GM18867 (cell line): ENCODE measurements at regions not wholly inside any gene's neighbourhood (a gene's known extent, or its start where the extent isn't known, plus 50 kb on each side); places are given as distances from the start of the nearest gene placed in this dataset.

Experiments used
- ATAC-seq: cut with Tn5 transposase; IDR thresholded peaks from one replicate; pipeline ENCODE4 v1.9.1; 2021; ENCODE audit warnings: mild to moderate bottlenecking, moderate library complexity; ENCODE audit not compliant: unreplicated experiment

GRCh38 chr4:178689926-178690325 is 1247.7 kb upstream of the AGA start:
- no peak for ATAC-seq

DNA sequence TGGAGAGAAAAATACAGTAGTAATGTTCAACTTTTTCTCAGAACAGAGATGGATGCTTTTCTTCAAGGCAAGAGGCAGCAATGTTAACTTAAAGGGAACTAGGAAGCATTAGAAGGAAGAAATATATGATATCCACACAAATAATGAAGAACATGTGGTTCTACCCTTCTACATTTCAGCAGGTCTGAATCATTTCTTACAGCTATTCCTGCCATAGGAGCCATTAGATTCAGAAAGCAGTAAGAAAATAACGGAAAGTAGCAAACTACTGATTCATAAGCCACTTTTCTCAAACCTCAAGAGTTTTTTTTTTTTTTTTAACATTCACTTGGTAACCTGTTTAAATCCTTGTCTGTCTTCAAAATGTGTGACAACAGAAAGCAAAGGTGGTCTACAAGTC is 1251.6 kb upstream of the AGA start:
- ATAC-seq = no peak

- ATAC-seq = no peak
Observed at GRCh38 chr4:178696515-178696914, 1254.3 kb upstream of the AGA start.

GRCh38 chr4:178712486-178712885 is 1270.2 kb upstream of the AGA start:
- ATAC-seq = no peak

GRCh38 chr4:178738026-178738425 is 1295.8 kb upstream of the AGA start:
- no peak for ATAC-seq

- no peak for ATAC-seq
Observed at GRCh38 chr4:178745203-178745602, 1303.0 kb upstream of the AGA start.

- ATAC-seq = no peak
Observed at GRCh38 chr4:178752954-178753525, 1310.8 kb upstream of the AGA start.

- ATAC-seq = no peak
Observed at GRCh38 chr4:178778496-178778895, 1336.3 kb upstream of the AGA start.

DNA sequence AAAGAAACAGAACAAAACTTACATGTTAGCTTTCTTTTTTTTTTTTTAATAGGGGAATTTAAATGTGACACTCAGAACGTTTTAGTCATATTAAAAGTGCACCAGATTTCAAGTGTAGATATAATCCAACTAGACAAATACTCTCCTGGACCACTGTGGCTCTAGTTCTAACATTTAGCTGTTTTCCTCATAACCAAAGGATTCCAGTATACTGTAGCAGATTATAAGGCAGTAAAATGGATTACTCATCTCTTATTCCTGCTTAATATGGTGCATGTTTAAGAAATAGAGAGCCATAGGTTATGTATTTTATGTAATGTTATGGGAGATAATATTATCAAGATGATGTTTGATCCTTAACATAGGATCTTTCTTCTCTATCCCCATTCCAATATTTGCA is 1339.5 kb upstream of the AGA start:
- ATAC-seq = no peak

- no peak for ATAC-seq
Observed at GRCh38 chr4:178784491-178784890, 1342.3 kb upstream of the AGA start.

DNA sequence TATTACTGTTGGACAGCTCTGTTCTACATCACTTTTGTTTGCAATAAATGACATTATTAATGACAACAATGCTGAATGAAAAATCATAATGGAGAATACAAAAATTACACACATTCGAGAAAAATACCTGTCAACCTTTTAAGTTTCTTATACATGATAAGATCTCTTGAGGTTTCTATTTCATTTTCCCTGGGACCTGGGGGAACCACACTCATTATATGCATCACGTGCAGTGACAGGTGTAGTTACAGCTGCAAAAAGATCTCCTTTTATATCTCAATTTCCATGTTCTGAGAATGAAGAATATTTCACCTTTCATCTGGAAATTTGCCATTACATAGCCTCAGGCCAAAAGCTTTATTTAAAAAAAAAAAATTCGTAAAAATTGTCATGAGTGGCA is 1347.0 kb upstream of the AGA start:
- no peak for ATAC-seq

DNA sequence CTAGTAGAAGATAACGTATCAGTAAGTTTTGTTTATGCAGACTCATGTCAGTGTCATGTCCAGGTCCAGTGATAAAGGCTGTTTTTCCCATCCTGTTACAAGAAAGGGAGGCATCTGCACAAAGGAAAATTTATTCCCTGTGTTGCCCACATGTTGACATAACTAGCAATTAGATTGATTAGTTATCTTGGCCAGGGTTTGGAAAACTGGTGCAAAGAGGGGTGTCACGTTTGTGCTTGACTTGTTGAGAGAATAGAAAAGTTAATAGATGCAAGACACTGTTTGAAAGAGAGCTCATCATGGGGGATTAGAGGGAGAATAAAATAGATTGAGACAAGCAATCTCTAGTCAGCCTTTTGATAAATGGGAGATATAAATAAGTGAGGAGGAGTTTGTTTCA is 1357.0 kb upstream of the AGA start:
- no peak for ATAC-seq

GRCh38 chr4:178808106-178808505 is 1365.9 kb upstream of the AGA start:
- ATAC-seq = no peak

DNA sequence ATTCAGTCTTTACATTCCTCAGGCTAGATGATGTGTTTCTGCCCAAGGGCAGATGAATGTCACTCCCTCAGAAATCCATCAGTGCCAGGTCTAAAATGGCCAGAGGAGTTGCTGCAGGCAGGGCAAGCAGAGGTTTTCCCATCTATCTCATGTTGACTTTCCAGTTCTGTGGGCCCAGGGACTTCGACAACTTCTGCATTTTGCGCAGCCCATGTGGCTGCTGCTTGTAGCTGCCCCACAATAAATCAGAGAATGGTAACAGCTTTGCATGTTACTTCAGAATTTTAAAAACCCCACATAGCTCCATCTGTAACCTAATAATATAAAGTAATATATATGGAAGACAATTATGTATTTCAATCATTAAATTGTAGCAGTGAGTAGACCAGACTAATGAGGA is 1367.7 kb upstream of the AGA start:
- no peak for ATAC-seq

- no peak for ATAC-seq
Observed at GRCh38 chr4:178811356-178811755, 1369.1 kb upstream of the AGA start.

DNA sequence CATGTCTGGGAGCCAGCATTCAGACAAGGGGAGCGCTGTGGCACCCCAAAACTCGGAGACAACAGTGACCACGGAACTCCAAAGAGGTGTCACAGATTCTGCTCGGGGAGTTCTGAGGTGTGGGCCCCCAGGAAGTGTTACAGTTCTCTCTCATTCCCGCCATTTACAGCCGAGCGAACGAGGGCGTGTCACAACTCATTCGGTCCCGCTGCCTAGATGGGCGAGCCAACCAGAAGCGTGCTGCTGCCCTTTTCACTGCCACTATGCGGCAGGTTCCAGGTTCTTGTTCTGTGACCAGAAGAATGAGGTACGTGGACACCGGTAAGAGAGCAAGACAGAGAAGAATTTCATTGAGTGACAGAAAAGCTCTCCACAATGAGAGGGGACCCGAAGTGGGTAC is 1370.6 kb upstream of the AGA start:
- ATAC-seq = no peak

DNA sequence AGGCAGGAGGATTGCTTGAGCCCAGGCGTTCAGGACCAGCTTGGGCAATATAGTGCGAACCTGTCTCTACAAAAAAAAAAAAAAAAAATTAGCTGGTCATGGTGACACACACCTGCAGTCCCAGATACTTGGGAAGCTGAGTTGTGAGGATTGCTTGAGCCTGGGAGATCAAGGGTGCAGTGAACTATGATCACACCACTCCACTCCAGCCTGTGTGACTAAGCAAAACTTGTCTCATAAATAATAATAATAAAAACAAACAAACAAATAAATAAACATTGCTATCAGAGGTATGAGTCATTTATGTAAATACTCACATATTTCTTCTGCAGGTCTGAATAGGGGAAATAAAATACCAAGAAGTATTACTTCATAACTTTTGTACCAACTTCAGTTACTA is 1372.7 kb upstream of the AGA start:
- ATAC-seq = no peak

- ATAC-seq = no peak
Observed at GRCh38 chr4:178823673-178824295, 1381.5 kb upstream of the AGA start.

DNA sequence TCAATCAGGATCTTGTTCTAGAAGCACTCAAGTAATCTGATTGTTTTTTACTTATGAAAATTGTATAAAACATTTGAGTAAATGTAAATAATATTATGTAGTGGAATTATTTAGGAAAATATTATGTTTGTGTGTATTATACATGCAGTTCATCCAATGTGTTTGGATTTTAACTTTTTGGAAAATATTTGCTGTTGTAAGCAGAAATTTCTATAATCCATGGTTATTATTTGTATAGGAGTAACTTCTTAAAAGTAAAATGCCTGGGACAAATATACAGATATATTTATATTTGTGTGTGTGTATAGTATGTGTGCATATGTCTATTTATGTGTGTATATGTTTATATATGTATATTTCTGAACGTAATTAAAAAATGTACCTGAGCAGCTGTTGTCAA is 1394.6 kb upstream of the AGA start:
- no peak for ATAC-seq

DNA sequence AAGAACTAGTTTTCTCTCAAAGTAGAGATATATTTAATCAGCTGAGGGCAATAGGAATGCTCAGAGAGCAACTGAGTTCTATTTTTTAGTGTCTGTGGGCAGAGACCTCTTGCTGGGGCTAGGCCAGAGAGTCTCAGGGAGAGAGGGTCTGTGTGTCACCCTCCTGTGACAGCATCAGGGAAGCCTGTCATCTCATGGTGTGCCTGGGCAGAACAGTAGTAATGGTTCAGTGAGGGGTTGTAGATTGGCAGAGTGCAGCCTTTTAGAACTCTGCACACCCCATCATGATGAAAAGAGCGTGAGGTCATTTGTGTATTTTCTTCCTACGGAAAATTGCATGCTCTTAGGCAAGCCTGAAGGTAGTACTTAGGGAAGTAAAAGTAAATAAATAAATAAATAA is 1396.5 kb upstream of the AGA start:
- ATAC-seq = no peak

GRCh38 chr4:178856139-178856800 is 1414.0 kb upstream of the AGA start:
- ATAC-seq = no peak

DNA sequence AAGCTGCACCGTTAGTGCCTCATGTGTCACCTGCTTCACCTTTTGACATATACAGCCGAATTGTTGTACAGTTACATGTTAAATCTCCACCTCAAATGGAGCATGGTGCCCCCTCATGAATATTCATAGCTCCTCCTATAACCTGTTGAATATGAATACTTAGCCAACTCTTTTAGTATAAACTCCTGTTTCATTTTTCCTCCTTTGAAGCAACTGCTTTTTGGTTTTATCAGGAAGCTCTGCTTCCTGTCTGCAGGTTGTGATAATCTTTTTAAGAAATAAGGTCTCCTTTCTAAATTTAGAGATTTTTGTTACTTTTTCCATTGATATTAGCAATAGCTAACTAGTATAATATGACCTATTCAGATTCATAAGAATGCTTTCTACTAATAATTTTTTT is 1429.2 kb upstream of the AGA start:
- ATAC-seq = no peak

DNA sequence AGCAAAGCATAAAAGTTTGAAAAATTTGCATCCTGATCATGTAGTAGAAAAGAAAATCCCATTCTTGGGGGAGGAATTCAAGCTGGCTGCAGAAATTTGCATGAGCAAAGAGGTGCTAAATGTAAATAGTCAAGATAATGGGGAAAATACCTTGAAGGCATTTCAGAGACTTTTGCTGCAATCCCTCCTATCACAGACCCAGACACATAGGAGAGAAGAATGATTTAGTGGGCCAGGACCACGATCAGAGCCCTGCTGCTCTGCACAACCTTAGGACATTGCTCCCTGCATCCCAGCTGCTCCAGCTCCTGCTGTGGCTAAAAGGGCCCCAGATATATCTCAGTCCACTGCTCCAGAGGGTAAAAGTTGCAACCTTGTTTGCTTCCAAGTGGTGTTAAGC is 1439.7 kb upstream of the AGA start:
- ATAC-seq = no peak
